HG03354 (cell line): ENCODE measurements at regions not wholly inside any gene's neighbourhood (a gene's known extent, or its start where the extent isn't known, plus 50 kb on each side); places are given as distances from the start of the nearest gene placed in this dataset.
A peak's percentile ranks its signal among the peaks of the same experiment; 100 is the strongest.

Source experiments
- ATAC-seq: cut with Tn5 transposase; IDR thresholded peaks from one replicate; pipeline ENCODE4 v1.9.1; 2021; ENCODE audit warnings: mild to moderate bottlenecking; ENCODE audit not compliant: unreplicated experiment, poor library complexity, severe bottlenecking

DNA sequence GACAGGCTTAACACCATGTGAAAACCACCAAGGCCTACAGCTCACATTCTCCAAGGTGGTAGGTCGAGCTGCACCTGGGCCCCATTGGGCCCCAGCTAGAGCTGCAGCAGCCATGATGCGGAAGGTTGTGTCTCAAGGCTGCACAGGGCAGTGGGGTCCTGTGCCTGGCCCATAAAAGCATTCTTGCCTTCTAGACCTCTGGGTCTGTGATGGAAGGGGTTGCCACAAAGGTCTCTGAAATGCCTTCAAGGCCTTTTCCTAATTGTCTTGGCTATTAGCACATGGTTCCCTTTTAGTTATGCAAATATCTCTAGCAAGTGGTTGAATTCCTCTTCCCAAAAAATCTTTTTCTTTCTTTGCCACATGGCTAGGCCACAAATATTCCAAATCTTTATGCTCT lies 52.5 kb upstream of the C11orf58 start:
- ATAC-seq = no peak

GRCh38 chr11:16678466-16679116 lies 59.9 kb upstream of the C11orf58 start:
- no peak for ATAC-seq

DNA sequence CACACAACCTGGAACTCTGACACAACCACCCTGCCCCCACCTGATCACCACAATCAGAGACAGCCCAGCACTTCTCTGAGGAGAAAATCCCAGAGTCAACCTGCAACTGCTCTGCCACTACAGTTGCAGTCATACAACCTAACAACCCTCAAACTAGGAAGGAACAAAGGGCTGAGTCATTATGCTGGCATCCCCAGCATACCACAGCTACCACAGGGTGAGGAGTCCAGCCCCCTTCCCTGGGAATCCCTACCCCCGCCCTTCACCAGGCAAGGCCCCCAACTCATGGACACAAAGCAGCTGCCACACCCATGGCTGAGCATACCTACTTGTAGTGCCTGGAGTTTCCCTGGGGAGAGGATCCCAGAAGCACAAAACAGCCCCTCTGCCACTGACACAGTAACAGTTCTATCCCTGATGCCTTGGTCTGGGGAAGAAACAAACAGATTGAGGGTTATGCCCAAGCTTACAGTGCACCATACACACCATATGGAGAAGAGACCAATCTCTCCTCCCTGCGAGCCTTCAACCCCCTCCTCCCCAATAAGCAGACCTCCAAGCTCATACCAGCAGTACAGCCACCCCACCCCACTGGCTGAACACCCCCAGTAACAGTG lies 68.5 kb upstream of the C11orf58 start:
- ATAC-seq = no peak

- ATAC-seq = no peak
Observed at GRCh38 chr11:16632295-16633200, 105.9 kb upstream of the C11orf58 start.

DNA sequence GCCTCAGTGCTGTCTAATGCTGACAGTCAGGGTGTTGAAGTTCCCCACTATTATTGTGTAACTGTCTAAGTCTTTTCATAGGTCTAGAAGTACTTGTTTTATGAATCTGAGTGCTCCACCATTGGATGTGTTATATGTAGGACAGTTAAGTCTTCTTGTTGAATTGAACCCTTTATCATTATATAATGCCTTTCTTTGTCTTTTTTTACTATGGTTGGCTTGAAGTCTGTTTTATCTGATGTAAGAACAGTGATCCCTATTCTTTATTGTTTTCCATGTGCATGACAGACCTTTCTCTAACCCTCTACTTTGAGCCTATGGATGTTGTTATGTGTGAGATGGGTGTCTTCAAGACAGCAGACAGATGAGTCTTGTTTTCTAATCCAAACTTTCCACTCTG lies 107.8 kb upstream of the C11orf58 start:
- no peak for ATAC-seq

DNA sequence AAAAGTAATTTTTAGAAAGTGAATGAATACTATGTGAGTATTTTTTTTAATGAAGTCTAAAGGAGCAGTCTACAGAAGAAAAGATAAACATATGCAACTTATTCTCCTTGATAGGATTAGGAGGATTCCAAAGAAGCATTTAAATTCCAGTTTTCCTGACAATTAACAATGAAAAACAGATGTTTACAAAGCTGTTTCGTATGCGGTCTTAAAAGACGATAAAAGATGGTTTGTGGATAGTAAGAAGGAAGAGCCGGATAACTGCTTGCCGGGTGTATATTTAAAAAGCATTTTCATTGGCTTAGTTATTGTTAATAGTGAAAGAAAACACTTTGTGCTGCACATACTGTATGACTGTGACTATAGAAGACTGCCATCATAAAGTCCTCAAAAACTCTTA lies 120.0 kb upstream of the C11orf58 start:
- ATAC-seq = no peak

GRCh38 chr11:16615480-16615879 lies 123.0 kb upstream of the C11orf58 start:
- no peak for ATAC-seq

DNA sequence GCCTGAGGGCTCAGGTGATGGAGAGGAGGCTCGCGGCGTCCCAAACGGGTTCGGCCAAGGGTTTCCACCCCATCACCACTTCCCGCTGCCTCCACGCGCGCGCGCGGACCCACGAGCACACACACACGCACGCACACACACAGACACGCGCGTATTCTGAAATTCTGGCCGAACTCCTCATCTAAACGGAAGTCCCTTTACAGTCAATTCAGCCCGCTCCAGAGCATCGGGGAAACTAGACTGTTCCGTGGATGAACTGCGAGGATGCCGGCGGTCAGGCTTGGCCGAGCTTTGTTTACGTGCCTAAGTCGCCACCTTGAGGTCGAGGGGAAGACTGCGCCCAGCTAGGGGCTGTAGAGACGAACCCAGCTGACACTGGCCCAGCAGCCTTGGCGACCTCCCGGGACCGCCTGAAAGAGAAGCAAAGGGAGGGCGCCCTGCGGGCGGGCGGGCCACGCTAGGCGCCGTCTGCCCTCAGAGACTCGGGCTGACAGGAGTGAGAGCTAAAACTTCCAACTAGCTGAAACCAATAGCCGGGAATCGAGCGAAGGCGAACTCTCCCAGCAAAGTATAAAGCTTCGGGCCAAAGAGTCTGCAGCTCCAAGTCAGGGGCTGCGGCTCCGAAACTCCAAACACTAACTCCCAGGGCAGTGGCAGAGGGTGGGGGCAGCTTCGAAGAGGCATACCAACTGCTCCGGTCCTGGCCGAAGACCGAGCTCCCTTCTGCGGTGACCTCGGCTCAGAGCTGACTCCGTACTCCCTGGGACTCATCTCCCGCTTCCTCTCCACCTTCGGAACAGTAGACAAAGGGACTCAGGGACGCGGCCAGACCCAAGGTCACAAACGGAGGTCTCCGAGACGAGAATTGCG lies 124.7 kb upstream of the C11orf58 start:
- peak; percentile 99 for ATAC-seq

DNA sequence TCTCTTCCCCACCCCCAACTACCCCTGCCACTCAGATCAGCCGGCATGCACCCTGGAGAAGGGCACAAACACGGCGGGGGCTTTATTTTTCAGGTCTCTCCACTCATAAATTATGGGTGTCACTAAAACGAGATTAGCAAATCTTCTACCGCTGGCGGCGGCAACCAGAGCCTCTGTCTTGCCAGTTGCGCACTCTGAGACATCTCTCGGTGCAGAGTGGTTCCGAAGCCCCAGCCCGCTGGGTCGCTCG lies 125.3 kb upstream of the C11orf58 start:
- ATAC-seq = no peak

DNA sequence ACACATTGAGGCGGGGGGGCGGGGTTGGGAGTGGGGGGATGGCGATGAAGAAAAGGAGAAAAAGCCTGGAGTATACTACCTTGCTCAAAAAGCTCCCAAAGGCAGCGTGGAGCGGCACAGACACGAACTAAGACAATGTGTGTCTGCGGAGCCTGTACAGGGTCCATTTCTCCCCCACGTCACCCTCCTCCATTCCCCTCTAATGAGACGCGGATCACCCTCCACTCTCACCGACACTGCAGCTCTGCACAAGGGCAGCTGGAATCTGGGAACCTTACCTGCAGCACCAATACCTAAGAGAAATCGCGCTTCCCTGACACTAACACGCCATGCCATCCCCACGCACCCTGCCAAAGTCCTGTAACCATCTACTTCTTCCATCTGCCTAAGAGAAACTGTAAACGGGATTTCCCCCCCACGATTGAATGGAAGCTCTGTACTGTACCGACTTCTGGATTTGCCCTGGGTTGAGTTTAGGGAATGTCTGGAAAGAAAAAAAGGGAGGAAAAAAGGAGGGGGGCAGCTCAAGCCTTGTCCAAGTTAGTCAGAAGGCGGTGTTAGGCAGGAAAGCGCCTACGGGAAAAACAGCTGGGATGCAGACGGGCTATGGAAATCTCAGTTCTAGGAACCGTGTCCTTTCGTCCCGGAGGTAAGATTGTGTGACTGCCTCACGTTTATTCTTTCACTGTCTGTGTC lies 125.7 kb upstream of the C11orf58 start:
- no peak for ATAC-seq

DNA sequence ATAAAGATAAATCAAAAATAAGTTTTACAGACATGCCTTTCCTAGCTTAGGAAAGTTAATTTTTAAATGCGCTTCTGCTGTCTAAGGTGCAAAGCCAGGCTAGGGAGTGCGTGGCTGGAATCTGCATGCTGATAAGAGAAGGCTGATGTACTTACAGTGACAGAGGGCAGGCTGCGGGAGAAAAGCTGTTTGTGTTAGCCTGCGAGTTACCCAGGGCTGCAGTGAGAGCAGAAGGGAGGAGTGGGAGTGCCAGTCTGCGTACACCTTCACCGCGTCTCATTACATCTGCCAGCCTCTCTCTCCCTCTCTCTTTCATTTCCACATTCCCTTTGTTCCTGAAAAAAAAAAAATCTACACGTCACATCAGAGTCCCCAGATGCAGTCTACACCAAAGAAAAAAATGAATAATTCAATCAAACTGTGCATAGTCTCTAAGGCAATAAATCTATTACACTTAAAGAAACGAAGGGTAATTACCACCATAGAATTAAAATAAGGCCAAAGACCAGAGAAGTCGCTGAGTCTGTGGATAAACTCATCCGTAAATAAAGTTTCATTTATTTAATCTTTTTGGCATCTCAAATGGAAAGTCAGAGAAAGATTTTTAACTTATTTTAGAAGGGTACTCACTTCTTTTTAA lies 126.4 kb upstream of the C11orf58 start:
- ATAC-seq = no peak

DNA sequence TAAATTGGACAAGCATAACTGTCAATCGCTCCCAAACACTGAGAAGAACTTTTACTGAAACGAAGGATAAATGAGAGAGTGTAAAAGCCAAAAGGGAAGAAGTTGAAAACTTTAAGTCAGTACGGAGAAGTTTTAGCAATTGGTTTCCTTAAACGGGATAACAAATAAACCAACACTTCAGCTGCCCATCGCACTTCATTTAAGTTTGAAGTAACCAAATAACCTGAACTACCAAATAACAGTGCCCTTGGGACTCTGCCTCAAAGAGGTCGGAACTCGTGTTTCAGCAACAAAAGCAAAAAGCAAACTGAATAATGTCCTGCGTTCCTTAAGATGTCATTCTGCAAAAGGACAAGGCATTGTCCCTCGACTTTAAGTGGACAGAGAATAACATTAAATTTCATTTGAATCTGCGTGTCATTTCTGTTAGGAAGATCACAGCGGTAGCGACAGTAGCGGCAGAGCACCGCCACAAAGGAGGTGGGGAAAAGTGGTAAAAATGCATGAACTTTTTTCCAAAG lies 127.0 kb upstream of the C11orf58 start:
- no peak for ATAC-seq

DNA sequence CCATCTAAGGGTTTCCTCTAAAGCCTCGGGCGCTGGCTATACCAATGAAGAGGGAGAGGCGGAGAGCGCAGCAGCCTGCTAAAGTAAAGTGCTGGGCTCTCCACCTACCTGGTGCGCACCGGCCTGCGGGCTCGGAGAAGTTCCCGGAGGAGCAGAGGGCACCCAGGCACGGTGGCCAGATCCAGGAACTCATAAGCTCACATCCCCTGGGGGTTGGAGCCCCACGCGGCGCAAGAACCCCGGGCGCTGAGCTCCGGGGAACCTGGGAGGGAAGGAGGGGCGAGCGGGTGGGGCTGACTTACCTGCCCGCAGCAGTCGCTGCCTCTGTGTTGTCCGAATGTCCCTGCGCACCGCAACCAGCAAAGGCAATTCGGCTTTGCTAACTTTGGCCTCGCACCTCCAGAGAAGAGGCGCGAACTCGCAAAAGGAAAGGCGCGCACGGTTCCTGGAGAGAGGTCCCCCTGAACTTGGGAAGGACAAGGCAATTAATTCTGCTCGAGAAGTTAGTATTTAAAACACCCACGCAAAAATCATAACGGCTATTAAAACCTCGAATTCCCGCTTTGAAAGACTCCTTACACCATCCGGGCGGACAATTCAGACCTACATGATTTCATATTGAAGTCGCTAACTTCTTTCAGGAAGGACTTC lies 127.6 kb upstream of the C11orf58 start:
- no peak for ATAC-seq

GRCh38 chr11:16610213-16610737 lies 128.2 kb upstream of the C11orf58 start:
- ATAC-seq = no peak

- no peak for ATAC-seq
Observed at GRCh38 chr11:16609769-16610168, 128.7 kb upstream of the C11orf58 start.

DNA sequence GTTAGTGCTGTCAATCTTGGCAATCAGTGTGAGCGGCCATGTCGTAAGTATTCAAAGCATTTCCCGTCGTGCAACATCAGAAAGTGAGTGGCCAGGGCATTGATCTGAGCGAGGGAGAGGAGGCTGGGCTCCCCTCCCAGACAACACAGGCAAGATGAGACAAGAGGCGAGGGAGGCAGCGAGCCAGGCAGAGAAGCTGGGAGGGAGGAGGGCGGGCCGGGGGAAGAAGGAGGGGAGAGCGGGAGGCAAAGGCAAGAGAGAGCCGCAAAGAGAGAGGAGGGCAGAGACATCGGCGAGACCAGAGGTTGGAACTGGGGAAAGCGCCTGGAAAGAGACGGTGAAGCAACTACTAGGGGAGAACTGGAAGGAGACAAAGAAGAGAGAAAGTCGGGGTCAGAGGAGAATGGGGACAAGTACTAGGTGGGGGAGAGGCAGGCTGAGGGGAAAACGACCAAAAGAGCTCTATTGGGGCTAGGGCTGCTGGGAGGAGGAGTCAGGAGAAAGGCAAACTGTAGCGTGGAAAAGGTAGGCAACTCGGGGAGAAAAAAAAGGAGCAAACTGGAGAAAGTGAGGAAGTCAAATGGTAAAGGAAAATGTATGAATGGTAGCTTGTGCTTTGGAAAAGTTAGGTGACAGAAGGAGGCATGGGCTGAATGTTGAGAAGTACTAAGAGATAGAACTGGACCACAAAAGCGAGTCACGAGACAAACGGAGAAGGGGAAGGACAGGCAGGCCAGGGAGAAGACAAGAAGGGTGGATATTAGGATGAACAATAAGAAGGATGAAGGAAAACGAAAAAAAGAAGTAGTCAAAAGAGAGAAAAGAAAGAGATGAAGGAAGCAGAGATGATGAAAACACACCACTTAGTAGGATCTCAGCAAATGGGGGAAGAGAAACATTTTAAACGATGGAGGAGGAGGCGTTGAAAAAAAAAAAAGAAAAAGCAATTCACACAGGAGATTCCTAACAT lies 130.5 kb upstream of the C11orf58 start:
- ATAC-seq = no peak
